ENCODE measurements at regions not wholly inside any gene's neighbourhood (a gene's known extent, or its start where the extent isn't known, plus 50 kb on each side); places are given as distances from the start of the nearest gene placed in this dataset.

- Histone ChIP-seq H3K27ac (no peak overlapping the region), H3K4me3 (no peak overlapping the region), H3K9me3 (no peaks in the 10 kb centered on the region), H3K27me3 (no peaks in the 10 kb centered on the region), H3K36me3 (ENCODE audit: low read depth, missing control alignments) (no peaks in the 10 kb centered on the region), H3K4me1 (no peaks in the 10 kb centered on the region)
- intact Hi-C loops (cut with DNase I; ENCODE audit: low total_unique reads): no loop called here
- no peak for TF ChIP-seq CTCF (IDR thresholded peaks at IDR 0.05)
- TF ChIP-seq POLR2A (IDR thresholded peaks at IDR 0.05): no peak
- WGBS, 2 donors: 91 to 97% methylated on average over 4 of the region's 4 CpGs
- DNase-seq: no peak
These were observed 548.3 kb upstream of the SLIT2 start for GRCh38 chr4:19703391-19703790.

GRCh38 chr4:19700992-19701391, 550.7 kb upstream of the SLIT2 start:
- no peaks in the 10 kb centered on the region for H3K27me3 ChIP-seq
- H3K27ac ChIP-seq: no peak overlapping the region
- no peak overlapping the region for H3K4me3 ChIP-seq
- no peaks in the 10 kb centered on the region for H3K4me1 ChIP-seq
- H3K36me3 ChIP-seq (ENCODE audit: low read depth, missing control alignments): no peaks in the 10 kb centered on the region
- DNase-seq: no peak
- intact Hi-C loops (cut with DNase I; ENCODE audit: low total_unique reads): no loop called here
- H3K9me3 ChIP-seq: no peaks in the 10 kb centered on the region
- WGBS, 2 donors: 52 to 72% methylated on average over 2 of the region's 2 CpGs
- TF ChIP-seq POLR2A (IDR thresholded peaks at IDR 0.05) (no peak), CTCF (IDR thresholded peaks at IDR 0.05) (no peak)

- 94 to 96% methylated on average over 1 of the region's 1 CpG for WGBS, 2 donors
- intact Hi-C loops (cut with DNase I; ENCODE audit: low total_unique reads): no loop called here
- no peak for DNase-seq
- H3K27ac ChIP-seq: no peak overlapping the region
- no peaks in the 10 kb centered on the region for H3K36me3 ChIP-seq (ENCODE audit: low read depth, missing control alignments)
- H3K4me1 ChIP-seq: no peaks in the 10 kb centered on the region
- TF ChIP-seq POLR2A (IDR thresholded peaks at IDR 0.05) (no peak), CTCF (IDR thresholded peaks at IDR 0.05) (no peak)
- H3K27me3 ChIP-seq: no peaks in the 10 kb centered on the region
- H3K9me3 ChIP-seq: no peaks in the 10 kb centered on the region
- no peak overlapping the region for H3K4me3 ChIP-seq
These were observed 552.7 kb upstream of the SLIT2 start for GRCh38 chr4:19698961-19699360.

GRCh38 chr4:19694812-19695211, 556.9 kb upstream of the SLIT2 start:
- WGBS, 2 donors: 59 to 71% methylated on average over 4 of the region's 4 CpGs
- no peak overlapping the region for H3K4me3 ChIP-seq
- H3K27ac ChIP-seq: no peak overlapping the region
- intact Hi-C loops (cut with DNase I; ENCODE audit: low total_unique reads): no loop called here
- H3K4me1 ChIP-seq: no peaks in the 10 kb centered on the region
- no peak for DNase-seq
- no peaks in the 10 kb centered on the region for H3K9me3 ChIP-seq
- no peaks in the 10 kb centered on the region for H3K27me3 ChIP-seq
- TF ChIP-seq POLR2A (IDR thresholded peaks at IDR 0.05) (no peak), CTCF (IDR thresholded peaks at IDR 0.05) (no peak)
- no peaks in the 10 kb centered on the region for H3K36me3 ChIP-seq (ENCODE audit: low read depth, missing control alignments)

GRCh38 chr4:19693936-19694570, 557.7 kb upstream of the SLIT2 start:
- H3K27ac ChIP-seq: no peak overlapping the region
- H3K36me3 ChIP-seq (ENCODE audit: low read depth, missing control alignments): no peaks in the 10 kb centered on the region
- DNase-seq: no peak
- intact Hi-C loops (cut with DNase I; ENCODE audit: low total_unique reads): no loop called here
- H3K4me3 ChIP-seq: no peak overlapping the region
- H3K27me3 ChIP-seq: no peaks in the 10 kb centered on the region
- no peaks in the 10 kb centered on the region for H3K9me3 ChIP-seq
- no peak for TF ChIP-seq POLR2A (IDR thresholded peaks at IDR 0.05)
- no peak for TF ChIP-seq CTCF (IDR thresholded peaks at IDR 0.05)
- WGBS, 2 donors: 30 to 33% methylated on average over 5 of the region's 5 CpGs
- H3K4me1 ChIP-seq: no peaks in the 10 kb centered on the region

All from testis (tissue), 2 donors.